ENCODE measurements at regions not wholly inside any gene's neighbourhood (a gene's known extent, or its start where the extent isn't known, plus 50 kb on each side); places are given as distances from the start of the nearest gene placed in this dataset.

GRCh38 chr2:146228466-146229058 is 1616.3 kb upstream of the ACVR2A start:
- TF ChIP-seq CTCF (IDR thresholded peaks at IDR 0.05) = no peak
- TF ChIP-seq POLR2A (IDR thresholded peaks at IDR 0.05) = no peak

Measured in Peyer's patch (tissue), 4 donors.